ENCODE measurements at regions not wholly inside any gene's neighbourhood (a gene's known extent, or its start where the extent isn't known, plus 50 kb on each side); places are given as distances from the start of the nearest gene placed in this dataset.
"Not testable (repeated sequence)": the region's sequence is repeated elsewhere in the genome, so short reads cannot be mapped to it uniquely, and the experiment has no call there.

- DNase-seq = no peak
These were observed 901.1 kb upstream of the POT1 start for GRCh38 chr7:125830743-125831142.

GRCh38 chr7:125828153-125828700, 898.6 kb upstream of the POT1 start:
- no peak for DNase-seq

- DNase-seq = no peak
These were observed 893.9 kb upstream of the POT1 start for GRCh38 chr7:125823538-125823937.

- DNase-seq = no peak
These were observed 890.9 kb upstream of the POT1 start for GRCh38 chr7:125820495-125820894.

GRCh38 chr7:125814100-125814499, 884.5 kb upstream of the POT1 start:
- no peak for DNase-seq

- not testable (repeated sequence) for DNase-seq
These were observed 876.9 kb upstream of the POT1 start for GRCh38 chr7:125806491-125806890.

GRCh38 chr7:125804273-125804672, 874.6 kb upstream of the POT1 start:
- DNase-seq = no peak

GRCh38 chr7:125780153-125780552, 850.5 kb upstream of the POT1 start:
- no peak for DNase-seq

- peak; percentile 67 for DNase-seq
These were observed 845.7 kb upstream of the POT1 start for GRCh38 chr7:125775317-125775716.

- no peak for DNase-seq
These were observed 843.6 kb upstream of the POT1 start for GRCh38 chr7:125773113-125773785.

GRCh38 chr7:125747966-125748365, 818.3 kb upstream of the POT1 start:
- no peak for DNase-seq

- DNase-seq = no peak
These were observed 816.9 kb upstream of the POT1 start for GRCh38 chr7:125746510-125746909.

GRCh38 chr7:125727215-125727614, 797.6 kb upstream of the POT1 start:
- no peak for DNase-seq

GRCh38 chr7:125695626-125696025, 766.0 kb upstream of the POT1 start:
- DNase-seq = peak; percentile 40

- no peak for DNase-seq
These were observed 753.5 kb upstream of the POT1 start for GRCh38 chr7:125683156-125683555.

- no peak for DNase-seq
These were observed 751.9 kb upstream of the POT1 start for GRCh38 chr7:125681508-125681907.

- no peak for DNase-seq
These were observed 749.1 kb upstream of the POT1 start for GRCh38 chr7:125678771-125679170.

GRCh38 chr7:125675640-125676039, 746.0 kb upstream of the POT1 start:
- DNase-seq = no peak

- no peak for DNase-seq
These were observed 745.5 kb upstream of the POT1 start for GRCh38 chr7:125675169-125675568.

GRCh38 chr7:125670926-125671572, 741.4 kb upstream of the POT1 start:
- peak; percentile 55 for DNase-seq

GRCh38 chr7:125668321-125668993, 738.8 kb upstream of the POT1 start:
- DNase-seq = no peak

GRCh38 chr7:125664625-125665024, 735.0 kb upstream of the POT1 start:
- no peak for DNase-seq

GRCh38 chr7:125663961-125664360, 734.3 kb upstream of the POT1 start:
- no peak for DNase-seq

GRCh38 chr7:125661677-125662076, 732.1 kb upstream of the POT1 start:
- DNase-seq = no peak

Data from NCI-H1092 treated with DMSO at 0.1 percent for 48 hours (cell line).